NCI-H345 (cell line): ENCODE measurements at regions not wholly inside any gene's neighbourhood (a gene's known extent, or its start where the extent isn't known, plus 50 kb on each side); places are given as distances from the start of the nearest gene placed in this dataset.
"Not testable (repeated sequence)": the region's sequence is repeated elsewhere in the genome, so short reads cannot be mapped to it uniquely, and the experiment has no call there.

ENCODE experiments used
- DNase-seq: peaks from one replicate; lab custom pipeline; 2025; lab: John Stamatoyannopoulos, UW

DNA sequence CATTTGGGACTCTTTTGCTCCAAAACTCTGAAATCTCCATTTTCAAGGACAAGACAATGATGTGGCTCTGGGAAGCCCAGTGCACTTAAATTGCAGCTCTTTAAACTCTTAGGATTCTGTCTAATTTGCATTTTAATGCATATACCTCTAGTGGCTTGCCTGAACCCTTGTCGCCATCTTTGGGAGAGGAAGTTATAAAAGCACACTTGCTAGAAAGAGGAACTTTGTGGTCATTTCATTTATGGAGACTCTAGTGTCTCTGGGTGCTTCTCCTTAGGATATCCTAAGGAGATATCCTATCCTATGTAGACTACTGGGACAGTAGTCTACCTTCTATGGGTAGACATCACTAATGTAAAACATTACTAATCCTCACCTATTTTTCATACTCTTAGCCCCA, 77.3 kb upstream of the SLC1A3 start:
- no peak for DNase-seq

DNA sequence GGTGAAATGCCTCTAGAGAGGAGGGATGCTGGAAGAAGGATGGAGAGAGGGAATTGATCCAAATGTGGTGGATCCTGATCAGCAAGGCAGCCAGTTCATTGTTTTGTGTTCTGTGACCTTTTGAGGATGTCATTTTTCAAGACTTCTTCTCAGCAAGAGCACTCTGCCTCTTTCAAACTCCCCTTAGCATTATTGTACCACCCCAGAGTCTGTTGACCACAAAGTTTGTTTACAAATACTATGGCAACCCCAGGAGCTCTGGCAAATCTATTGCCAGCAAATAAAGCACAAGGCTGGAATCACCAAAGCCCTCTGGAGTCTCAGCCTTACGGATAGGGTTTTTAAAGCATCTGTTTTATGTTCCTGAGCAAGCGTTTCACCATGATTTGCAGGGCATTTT, 76.2 kb upstream of the SLC1A3 start:
- DNase-seq, result no peak

DNA sequence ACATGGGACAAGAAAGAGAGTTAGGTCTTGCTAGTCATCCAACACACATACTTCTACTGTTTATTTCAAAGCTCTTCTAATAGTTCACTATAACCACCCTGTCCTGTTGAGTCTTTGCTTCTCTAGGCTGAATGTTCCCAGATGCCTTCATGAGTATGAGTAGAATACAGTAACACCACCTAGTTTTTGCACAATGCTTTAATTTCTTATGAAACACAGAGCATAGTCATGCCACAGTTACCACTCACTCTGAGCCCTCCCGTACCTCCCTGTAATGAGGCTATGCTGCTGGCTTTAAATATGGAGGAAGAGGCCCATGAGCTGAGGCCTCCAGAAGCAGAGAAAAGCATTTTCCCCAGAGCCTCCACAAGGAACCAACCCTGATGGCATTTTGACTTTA, 75.0 kb upstream of the SLC1A3 start:
- no peak for DNase-seq

DNA sequence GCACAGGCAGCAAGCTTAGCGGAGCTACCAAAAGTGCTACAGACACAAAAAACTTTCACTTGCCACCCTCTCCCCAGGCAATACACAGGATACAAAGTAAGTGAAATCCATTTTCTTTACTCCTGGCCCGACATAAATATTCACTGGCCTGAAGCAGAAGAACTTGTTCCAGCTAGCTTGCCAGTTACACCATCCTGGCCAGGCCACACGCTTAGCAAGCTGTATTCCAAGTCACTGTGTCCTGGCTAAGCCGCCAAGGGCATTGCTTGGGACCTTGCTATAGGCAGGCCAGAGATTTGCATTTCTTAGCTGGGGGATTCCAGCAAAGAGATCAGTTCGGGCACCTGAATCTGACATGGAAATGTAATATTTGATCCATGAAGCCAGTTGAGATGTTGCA, 71.0 kb upstream of the SLC1A3 start:
- no peak for DNase-seq

DNA sequence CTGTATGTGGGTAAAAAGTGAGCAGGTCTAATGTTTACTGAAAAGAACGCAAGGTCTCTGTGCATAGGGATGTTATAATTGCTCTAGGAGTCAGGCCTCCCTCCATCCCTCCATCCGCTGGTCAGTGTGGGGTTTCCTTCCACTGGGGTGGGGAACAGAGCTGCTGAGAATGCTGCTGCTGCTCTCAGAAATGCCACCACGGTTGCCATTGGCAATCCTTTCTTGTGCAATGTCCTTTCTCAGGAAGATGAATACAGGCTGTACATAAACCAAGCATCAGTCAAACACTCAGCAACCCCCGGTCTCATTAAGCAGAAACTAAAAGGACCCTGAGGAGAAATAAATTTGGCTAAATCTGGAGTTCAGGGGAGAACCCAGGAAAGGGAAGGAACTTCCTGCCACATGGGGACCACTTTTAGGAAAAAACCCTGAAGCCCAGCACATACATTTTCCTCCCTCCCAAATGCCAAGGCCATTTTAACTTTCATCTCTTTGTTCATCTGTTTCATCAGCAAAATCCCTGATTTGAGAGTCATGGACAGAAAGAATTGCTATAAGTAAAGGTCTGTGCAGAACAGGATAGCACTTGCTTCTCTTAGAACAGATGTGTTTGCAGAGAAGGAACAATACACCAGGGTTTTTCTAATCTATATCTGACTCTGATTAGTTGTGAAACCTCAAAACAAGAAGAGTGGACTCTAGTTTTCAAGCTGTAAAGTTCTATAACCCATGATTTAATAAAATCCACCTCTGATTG, 70.4 kb upstream of the SLC1A3 start:
- DNase-seq, result no peak

DNA sequence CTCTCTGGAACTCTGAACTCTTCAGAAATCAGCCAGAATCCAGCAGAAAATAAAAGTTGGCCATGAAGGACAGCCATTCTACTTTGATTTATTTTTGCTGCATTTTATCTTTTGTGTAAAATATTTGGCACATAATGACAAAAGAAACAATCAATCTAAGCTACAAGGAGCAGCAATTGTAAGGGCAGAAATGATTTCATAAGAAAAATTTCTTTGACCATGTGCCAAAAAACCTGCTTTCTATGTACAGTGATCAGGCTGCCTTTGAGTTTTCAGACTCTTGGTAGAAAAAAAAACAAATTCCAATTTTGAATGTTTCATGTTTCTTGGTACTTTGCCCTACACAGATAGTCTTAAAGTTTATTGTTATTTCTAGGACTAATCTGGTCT, 69.8 kb upstream of the SLC1A3 start:
- no peak for DNase-seq

DNA sequence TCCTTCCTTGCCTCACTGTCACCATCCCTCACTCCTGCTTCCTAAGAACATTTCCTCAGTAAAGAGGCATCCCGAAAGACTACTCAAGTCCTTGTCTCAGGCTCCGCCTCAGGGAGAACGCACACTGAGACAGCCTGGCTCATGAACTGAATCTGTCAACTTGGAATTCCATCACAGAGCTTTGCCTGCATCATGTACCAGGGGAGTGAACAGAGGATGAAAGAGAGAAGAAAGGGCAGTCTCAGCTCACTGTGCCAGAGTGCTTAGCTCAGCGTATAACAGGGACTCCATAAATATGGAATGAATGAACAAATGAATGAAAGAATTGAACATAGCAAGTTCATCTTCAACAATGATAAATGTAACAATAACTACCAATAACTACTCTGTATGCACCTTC, 68.7 kb upstream of the SLC1A3 start:
- no peak for DNase-seq

DNA sequence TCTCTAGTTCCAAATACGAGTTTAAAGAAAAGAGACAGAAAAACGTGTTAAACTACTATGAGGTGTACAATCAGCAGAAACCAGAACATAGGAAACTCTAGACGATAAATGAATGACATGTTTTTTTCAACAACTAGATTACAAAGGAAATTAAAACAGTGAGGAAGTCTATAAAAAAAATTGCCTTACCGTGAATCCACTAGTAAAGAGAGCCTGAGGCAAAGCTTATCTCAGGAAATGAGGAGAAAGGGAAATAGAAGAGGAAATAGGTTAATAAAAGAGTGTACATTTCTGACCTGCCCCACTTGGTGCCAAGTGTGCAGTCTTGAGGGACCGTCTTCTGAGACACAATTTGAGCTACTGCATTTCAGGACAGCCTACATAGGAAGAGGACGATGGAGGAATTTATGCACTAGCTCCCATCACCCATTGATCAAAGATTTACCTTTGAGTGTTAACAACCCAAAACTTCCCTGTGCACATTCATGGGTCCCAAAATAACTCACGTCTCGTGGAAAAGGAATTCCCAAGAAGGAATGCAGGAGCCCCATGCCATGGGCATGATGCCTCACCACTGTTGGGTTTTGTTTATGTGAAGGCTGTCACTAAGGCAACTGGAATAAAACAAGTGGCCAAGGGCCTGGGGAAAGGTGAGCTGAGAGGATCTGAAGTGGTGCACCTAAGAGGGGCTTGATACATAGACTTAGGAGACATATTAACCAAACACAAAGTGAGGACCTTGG, 53.6 kb upstream of the SLC1A3 start:
- no peak for DNase-seq

DNA sequence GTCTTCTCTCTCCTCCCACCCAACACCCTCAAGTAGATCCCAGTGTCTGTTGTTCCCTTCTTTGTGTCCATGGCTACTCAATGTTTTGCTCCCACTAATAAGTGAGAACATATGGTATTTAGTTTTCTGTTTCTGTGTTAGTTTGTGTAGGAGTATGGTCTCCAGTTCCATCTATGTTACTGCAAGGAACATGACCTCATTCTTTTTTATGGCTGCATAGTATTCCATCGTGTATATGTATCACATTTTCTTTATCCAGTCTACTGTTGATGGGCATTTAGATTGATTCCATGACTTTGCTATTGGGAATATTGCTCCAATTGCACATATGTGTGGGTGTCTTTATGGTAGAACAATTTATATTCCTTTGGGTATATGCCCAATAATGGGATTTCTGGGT, 51.4 kb upstream of the SLC1A3 start:
- not testable (repeated sequence) for DNase-seq
